ENCODE measurements at regions not wholly inside any gene's neighbourhood (a gene's known extent, or its start where the extent isn't known, plus 50 kb on each side); places are given as distances from the start of the nearest gene placed in this dataset.

- dilution Hi-C loops (cut with MboI; ENCODE audit: extremely low pct_ligation_motif_present, low sequenced_read_pairs) (no loop called here), intact Hi-C loops (cut with micrococcal nuclease) (no loop called here)
- Histone ChIP-seq H3K4me2 (ENCODE audit: insufficient read depth, low read length) (no peak overlapping the region), H3K9me1 (replicated peaks; ENCODE audit: control insufficient read depth, extremely low read depth, insufficient read depth, low read length) (no peaks in the 10 kb centered on the region), H2AFZ (ENCODE audit: low read depth, low read length) (no peak overlapping the region), H3K9ac (replicated peaks; ENCODE audit: extremely low read depth, insufficient read depth, low read length) (no peak overlapping the region), H3K27me3 (ENCODE audit: control insufficient read depth in 2 of 2, insufficient read depth in 2 of 2, low read length in 2 of 2) (no peaks in the 10 kb centered on the region), H3K4me1 (ENCODE audit: control insufficient read depth, extremely low read depth, insufficient read depth, low read length) (no peaks in the 10 kb centered on the region), H4K20me1 (replicated peaks; ENCODE audit: control insufficient read depth, extremely low read depth, insufficient read depth, low read length) (no peaks in the 10 kb centered on the region), H3K9me3 (replicated peaks; ENCODE audit: control insufficient read depth, insufficient read depth, low read length) (no peaks in the 10 kb centered on the region), H3K27ac (ENCODE audit: insufficient read depth, low read depth, low read length) (no peak overlapping the region), H3K79me2 (ENCODE audit: control insufficient read depth, insufficient read depth, low read length) (no peaks in the 10 kb centered on the region), H3K4me3 (replicated peaks in 1 of 3; ENCODE audit: insufficient read depth in 1 of 3, low read depth in 1 of 3, low read length in 3 of 3) (no peak overlapping the region), H3K36me3 (ENCODE audit: control insufficient read depth in 2 of 2, extremely low read depth in 1 of 2, insufficient read depth in 2 of 2, low read length in 2 of 2) (no peaks in the 10 kb centered on the region)
- BruUV-seq (replicated peaks): no TSS peak
- TF ChIP-seq MYC (IDR thresholded peaks at IDR 0.05; ENCODE audit: low read depth, low read length) (no peak), MAX (IDR thresholded peaks at IDR 0.05; ENCODE audit: insufficient read depth, insufficient read length) (no peak), GATA2 (IDR thresholded peaks at IDR 0.05; ENCODE audit: insufficient read depth, insufficient read length, low read depth, low read length) (no peak), POLR2A (IDR thresholded peaks at IDR 0.05; ENCODE audit: low read depth, low read length) (no peak), FOS (IDR thresholded peaks at IDR 0.05; ENCODE audit: borderline replicate concordance, insufficient read depth, low read length) (no peak), POLR2AphosphoS5 (IDR thresholded peaks at IDR 0.05; ENCODE audit: insufficient read depth, low read depth, low read length) (no peak), JUN (IDR thresholded peaks at IDR 0.05; ENCODE audit: borderline replicate concordance, insufficient read depth, insufficient read length, low read depth) (no peak), EZH2 (IDR thresholded peaks at IDR 0.05; ENCODE audit: borderline replicate concordance, low read depth, low read length, severe bottlenecking) (no peak)
- TF ChIP-seq, protein P1, sequence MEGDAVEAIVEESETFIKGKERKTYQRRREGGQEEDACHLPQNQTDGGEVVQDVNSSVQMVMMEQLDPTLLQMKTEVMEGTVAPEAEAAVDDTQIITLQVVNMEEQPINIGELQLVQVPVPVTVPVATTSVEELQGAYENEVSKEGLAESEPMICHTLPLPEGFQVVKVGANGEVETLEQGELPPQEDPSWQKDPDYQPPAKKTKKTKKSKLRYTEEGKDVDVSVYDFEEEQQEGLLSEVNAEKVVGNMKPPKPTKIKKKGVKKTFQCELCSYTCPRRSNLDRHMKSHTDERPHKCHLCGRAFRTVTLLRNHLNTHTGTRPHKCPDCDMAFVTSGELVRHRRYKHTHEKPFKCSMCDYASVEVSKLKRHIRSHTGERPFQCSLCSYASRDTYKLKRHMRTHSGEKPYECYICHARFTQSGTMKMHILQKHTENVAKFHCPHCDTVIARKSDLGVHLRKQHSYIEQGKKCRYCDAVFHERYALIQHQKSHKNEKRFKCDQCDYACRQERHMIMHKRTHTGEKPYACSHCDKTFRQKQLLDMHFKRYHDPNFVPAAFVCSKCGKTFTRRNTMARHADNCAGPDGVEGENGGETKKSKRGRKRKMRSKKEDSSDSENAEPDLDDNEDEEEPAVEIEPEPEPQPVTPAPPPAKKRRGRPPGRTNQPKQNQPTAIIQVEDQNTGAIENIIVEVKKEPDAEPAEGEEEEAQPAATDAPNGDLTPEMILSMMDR (IDR thresholded peaks at IDR 0.05; ENCODE audit: extremely low read depth in 1 of 2, insufficient read depth in 1 of 2, low read depth in 1 of 2, low read length in 2 of 2): no peak
- POLR2A ChIA-PET: no interaction called here
- CTCF ChIA-PET: no interaction called here
- no peak for FAIRE-seq
- no peak for DNase-seq (ENCODE audit: low read depth, low spot score)
Measured at GRCh38 chr11:119863851-119864601, 135.0 kb upstream of the NECTIN1 start.

All from endothelial cell of umbilical vein (primary cell).